ENCODE measurements at regions not wholly inside any gene's neighbourhood (a gene's known extent, or its start where the extent isn't known, plus 50 kb on each side); places are given as distances from the start of the nearest gene placed in this dataset.

DNA sequence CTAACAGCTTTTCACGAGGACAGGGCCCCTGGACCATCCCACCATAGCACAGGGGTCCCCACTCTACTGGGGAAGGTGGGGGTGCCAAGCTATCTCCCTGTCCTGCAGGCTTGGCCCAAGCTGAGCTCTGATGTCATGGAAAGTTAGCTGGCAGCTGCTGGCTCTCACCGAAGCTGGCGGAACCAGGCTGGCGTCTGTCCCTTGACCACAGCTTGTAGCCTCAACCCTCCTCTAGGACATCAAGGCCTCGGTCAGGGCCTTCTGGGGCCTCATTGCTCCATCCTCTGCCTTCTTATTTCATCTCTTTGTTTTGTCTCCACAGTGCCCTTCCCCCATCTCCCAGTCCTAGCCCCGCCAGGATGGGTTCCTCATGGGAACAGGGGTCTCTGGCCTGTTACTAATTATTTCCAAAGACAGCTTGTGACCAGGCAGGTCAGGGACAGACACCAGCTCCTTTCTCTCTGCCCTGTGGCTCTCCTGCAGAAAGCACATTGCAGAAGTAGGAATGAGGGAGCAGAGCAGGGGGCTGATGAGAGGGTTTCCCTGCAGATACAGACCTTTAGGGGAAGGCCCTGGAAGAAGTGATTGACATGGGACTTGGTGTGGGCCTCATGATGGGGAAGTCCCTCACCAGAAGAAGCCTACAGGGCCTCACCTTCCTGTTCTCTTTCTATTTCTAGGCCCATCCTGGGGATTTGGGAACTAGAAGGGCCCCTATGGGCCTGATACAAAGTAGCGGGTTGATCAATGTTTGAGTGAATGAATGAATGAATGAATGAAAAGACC lies 97.5 kb upstream of the ALX4 start:
- no peaks in the 10 kb centered on the region for H3F3A ChIP-seq (ENCODE audit: insufficient read depth, low read depth)
- H4K20me1 ChIP-seq (ENCODE audit: insufficient read depth) = no peaks in the 10 kb centered on the region
- no peak overlapping the region for H3K4me3 ChIP-seq
- POLR2A ChIA-PET (ENCODE audit: unreplicated experiment) = no interaction called here
- no peaks in the 10 kb centered on the region for H3K9me3 ChIP-seq (ENCODE audit: insufficient read depth, low read depth)
- no peaks in the 10 kb centered on the region for H3K36me3 ChIP-seq (ENCODE audit: low read depth)
- DNase-seq = peak in 1 of 2 experiments; percentile 26
- H3K79me2 ChIP-seq (ENCODE audit: low read depth) = no peaks in the 10 kb centered on the region
- no peak overlapping the region for H3K4me2 ChIP-seq
- no peaks in the 10 kb centered on the region for H3K4me1 ChIP-seq (replicated peaks; ENCODE audit: insufficient read depth)
- intact Hi-C loops (cut with micrococcal nuclease; ENCODE audit: unreplicated experiment) = no loop called here
- peaks cover 28% of the 10 kb centered on the region; the same call in 1 of the 2 replicates for H3K27me3 ChIP-seq (ENCODE audit: insufficient read depth, low read depth)
- no TSS peak for BruUV-seq (replicated peaks)
- H2AFZ ChIP-seq = no peak overlapping the region
- TF ChIP-seq EZH2 (IDR thresholded peaks at IDR 0.05; ENCODE audit: low read depth) (no peak), CTCF (conservative IDR thresholded peaks at IDR 0.05) (no peak)
- H3K9me2 ChIP-seq (ENCODE audit: insufficient read depth) = no peaks in the 10 kb centered on the region
- no peak overlapping the region for H3K27ac ChIP-seq
- CTCF ChIA-PET = no interaction called here

DNA sequence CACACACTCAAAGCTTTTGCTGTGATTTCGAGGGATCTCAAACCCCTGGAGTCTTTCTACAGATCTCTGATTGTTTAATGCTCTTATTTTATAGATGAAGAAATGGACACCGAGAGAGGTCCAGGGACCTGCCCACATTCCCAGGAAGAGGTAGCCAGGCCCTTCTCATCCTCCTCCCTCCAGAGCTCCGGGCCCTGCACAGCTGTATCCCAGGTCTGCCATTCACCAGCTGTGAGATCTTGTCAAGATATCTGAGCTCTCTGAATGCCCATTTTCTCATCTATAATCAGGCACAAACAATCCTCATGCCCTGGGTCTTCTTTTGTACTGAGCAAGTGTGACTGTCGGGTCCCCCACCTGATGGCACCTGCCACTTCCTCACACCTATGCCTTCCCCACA lies 98.2 kb upstream of the ALX4 start:
- Histone ChIP-seq H2AFZ (no peak overlapping the region), H3K27me3 (ENCODE audit: insufficient read depth, low read depth) (peaks cover 31% of the 10 kb centered on the region; the same call in 1 of the 2 replicates), H3K36me3 (ENCODE audit: low read depth) (no peaks in the 10 kb centered on the region), H3K27ac (no peak overlapping the region), H3K4me2 (no peak overlapping the region), H3K79me2 (ENCODE audit: low read depth) (no peaks in the 10 kb centered on the region), H3F3A (ENCODE audit: insufficient read depth, low read depth) (no peaks in the 10 kb centered on the region), H4K20me1 (ENCODE audit: insufficient read depth) (no peaks in the 10 kb centered on the region), H3K4me1 (replicated peaks; ENCODE audit: insufficient read depth) (no peaks in the 10 kb centered on the region), H3K9me2 (ENCODE audit: insufficient read depth) (no peaks in the 10 kb centered on the region), H3K9me3 (ENCODE audit: insufficient read depth, low read depth) (no peaks in the 10 kb centered on the region), H3K4me3 (no peak overlapping the region)
- no TSS peak for BruUV-seq (replicated peaks)
- ChIA-PET CTCF (no interaction called here), POLR2A (ENCODE audit: unreplicated experiment) (no interaction called here)
- intact Hi-C loops (cut with micrococcal nuclease; ENCODE audit: unreplicated experiment) = no loop called here
- TF ChIP-seq EZH2 (IDR thresholded peaks at IDR 0.05; ENCODE audit: low read depth) (no peak), CTCF (conservative IDR thresholded peaks at IDR 0.05) (no peak)
- no peak for DNase-seq

DNA sequence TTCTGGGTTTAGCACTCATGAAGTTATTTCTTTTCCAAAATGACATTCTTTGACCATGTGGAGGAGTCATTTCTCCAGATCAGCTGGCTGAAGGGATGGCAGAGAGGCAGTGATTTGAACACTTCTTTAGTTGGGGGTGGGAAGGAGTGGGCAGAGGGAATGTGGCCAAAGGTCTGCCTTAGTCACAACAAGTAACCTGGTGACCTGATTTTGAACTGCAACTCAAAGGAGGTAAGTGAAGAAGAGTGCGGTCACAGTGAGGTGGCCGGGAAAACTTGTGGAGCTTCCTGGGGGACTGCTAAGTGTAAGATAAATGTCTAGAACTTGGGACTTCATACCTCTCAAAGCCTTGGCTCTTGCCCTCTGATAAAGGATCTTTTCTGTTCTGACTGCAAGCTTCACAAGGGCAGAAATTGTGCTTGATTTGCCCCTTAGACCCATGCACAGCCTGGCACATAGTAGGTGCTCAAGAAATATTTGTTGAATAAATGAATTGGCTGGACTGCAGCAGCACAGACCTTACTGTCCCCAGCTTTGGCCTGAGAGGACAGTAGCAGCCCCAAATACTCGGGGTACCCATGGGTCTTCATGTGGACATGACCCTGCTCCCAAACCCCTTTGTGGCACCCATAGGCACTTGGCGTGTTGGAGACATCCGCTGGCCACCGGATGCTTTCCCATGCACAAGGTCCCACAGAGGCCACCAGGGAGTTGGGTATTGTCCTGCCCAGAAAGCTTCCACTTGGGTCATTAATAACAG lies 99.0 kb upstream of the ALX4 start:
- Histone ChIP-seq H3F3A (ENCODE audit: insufficient read depth, low read depth) (no peaks in the 10 kb centered on the region), H3K27me3 (ENCODE audit: insufficient read depth, low read depth) (peaks cover 31% of the 10 kb centered on the region; the same call in 1 of the 2 replicates), H4K20me1 (ENCODE audit: insufficient read depth) (no peaks in the 10 kb centered on the region), H3K4me2 (no peak overlapping the region), H3K4me3 (no peak overlapping the region), H3K79me2 (ENCODE audit: low read depth) (no peaks in the 10 kb centered on the region), H3K36me3 (ENCODE audit: low read depth) (no peaks in the 10 kb centered on the region), H2AFZ (no peak overlapping the region), H3K4me1 (replicated peaks; ENCODE audit: insufficient read depth) (no peaks in the 10 kb centered on the region), H3K9me2 (ENCODE audit: insufficient read depth) (no peaks in the 10 kb centered on the region), H3K9me3 (ENCODE audit: insufficient read depth, low read depth) (no peaks in the 10 kb centered on the region), H3K27ac (no peak overlapping the region)
- CTCF ChIA-PET = no interaction called here
- intact Hi-C loops (cut with micrococcal nuclease; ENCODE audit: unreplicated experiment) = no loop called here
- POLR2A ChIA-PET (ENCODE audit: unreplicated experiment) = no interaction called here
- TF ChIP-seq CTCF (conservative IDR thresholded peaks at IDR 0.05) = no peak
- TF ChIP-seq EZH2 (IDR thresholded peaks at IDR 0.05; ENCODE audit: low read depth) = no peak
- BruUV-seq (replicated peaks) = no TSS peak
- peak in 1 of 2 experiments; percentile 19 for DNase-seq
